ENCODE measurements at regions not wholly inside any gene's neighbourhood (a gene's known extent, or its start where the extent isn't known, plus 50 kb on each side); places are given as distances from the start of the nearest gene placed in this dataset.
"Not testable (repeated sequence)": the region's sequence is repeated elsewhere in the genome, so short reads cannot be mapped to it uniquely, and the experiment has no call there.

GRCh38 chr16:26598061-26598460 is 468.7 kb upstream of the C16orf82 start:
- Histone ChIP-seq H3K9me3 (ENCODE audit: control insufficient read depth, low read depth, low read length) (no peaks in the 10 kb centered on the region), H3K4me1 (ENCODE audit: control insufficient read depth, low read depth, low read length) (peaks cover 22% of the 10 kb centered on the region), H3K27ac (ENCODE audit: low read length) (no peak overlapping the region), H3K9ac (ENCODE audit: low read length) (no peak overlapping the region), H3K36me3 (ENCODE audit: control insufficient read depth, low read depth, low read length) (no peaks in the 10 kb centered on the region), H3K27me3 (ENCODE audit: control insufficient read depth, insufficient read depth, low read length) (no peaks in the 10 kb centered on the region), H3K4me3 (ENCODE audit: low read length) (no peak overlapping the region)

- H3K4me3 ChIP-seq (ENCODE audit: low read length): peak overlapping the region; percentile 33
- no peaks in the 10 kb centered on the region for H3K9me3 ChIP-seq (ENCODE audit: control insufficient read depth, low read depth, low read length)
- no peaks in the 10 kb centered on the region for H3K27me3 ChIP-seq (ENCODE audit: control insufficient read depth, insufficient read depth, low read length)
- H3K27ac ChIP-seq (ENCODE audit: low read length): peak overlapping the region; percentile 21
- H3K36me3 ChIP-seq (ENCODE audit: control insufficient read depth, low read depth, low read length): no peaks in the 10 kb centered on the region
- H3K9ac ChIP-seq (ENCODE audit: low read length): no peak overlapping the region
- peaks cover 22% of the 10 kb centered on the region for H3K4me1 ChIP-seq (ENCODE audit: control insufficient read depth, low read depth, low read length)
Measured at GRCh38 chr16:26598998-26599784, 467.5 kb upstream of the C16orf82 start.

GRCh38 chr16:26599785-26600104 is 467.0 kb upstream of the C16orf82 start:
- Histone ChIP-seq H3K9ac (ENCODE audit: low read length) (no peak overlapping the region), H3K36me3 (ENCODE audit: control insufficient read depth, low read depth, low read length) (no peaks in the 10 kb centered on the region), H3K9me3 (ENCODE audit: control insufficient read depth, low read depth, low read length) (no peaks in the 10 kb centered on the region), H3K4me3 (ENCODE audit: low read length) (no peak overlapping the region), H3K27me3 (ENCODE audit: control insufficient read depth, insufficient read depth, low read length) (no peaks in the 10 kb centered on the region), H3K4me1 (ENCODE audit: control insufficient read depth, low read depth, low read length) (peaks cover 22% of the 10 kb centered on the region), H3K27ac (ENCODE audit: low read length) (no peak overlapping the region)

- peaks cover 22% of the 10 kb centered on the region for H3K4me1 ChIP-seq (ENCODE audit: control insufficient read depth, low read depth, low read length)
- H3K4me3 ChIP-seq (ENCODE audit: low read length): no peak overlapping the region
- H3K27ac ChIP-seq (ENCODE audit: low read length): no peak overlapping the region
- no peaks in the 10 kb centered on the region for H3K36me3 ChIP-seq (ENCODE audit: control insufficient read depth, low read depth, low read length)
- no peaks in the 10 kb centered on the region for H3K9me3 ChIP-seq (ENCODE audit: control insufficient read depth, low read depth, low read length)
- H3K27me3 ChIP-seq (ENCODE audit: control insufficient read depth, insufficient read depth, low read length): no peaks in the 10 kb centered on the region
- no peak overlapping the region for H3K9ac ChIP-seq (ENCODE audit: low read length)
Measured at GRCh38 chr16:26601335-26601734, 465.4 kb upstream of the C16orf82 start.

- H3K27me3 ChIP-seq (ENCODE audit: control insufficient read depth, insufficient read depth, low read length): no peaks in the 10 kb centered on the region
- H3K9me3 ChIP-seq (ENCODE audit: control insufficient read depth, low read depth, low read length): no peaks in the 10 kb centered on the region
- H3K27ac ChIP-seq (ENCODE audit: low read length): no peak overlapping the region
- H3K4me3 ChIP-seq (ENCODE audit: low read length): no peak overlapping the region
- H3K9ac ChIP-seq (ENCODE audit: low read length): no peak overlapping the region
- H3K36me3 ChIP-seq (ENCODE audit: control insufficient read depth, low read depth, low read length): no peaks in the 10 kb centered on the region
- no peaks in the 10 kb centered on the region for H3K4me1 ChIP-seq (ENCODE audit: control insufficient read depth, low read depth, low read length)
Measured at GRCh38 chr16:26605626-26606271, 461.0 kb upstream of the C16orf82 start.

GRCh38 chr16:26606381-26607150 is 460.2 kb upstream of the C16orf82 start:
- no peak overlapping the region for H3K4me3 ChIP-seq (ENCODE audit: low read length)
- no peaks in the 10 kb centered on the region for H3K4me1 ChIP-seq (ENCODE audit: control insufficient read depth, low read depth, low read length)
- no peaks in the 10 kb centered on the region for H3K9me3 ChIP-seq (ENCODE audit: control insufficient read depth, low read depth, low read length)
- no peak overlapping the region for H3K9ac ChIP-seq (ENCODE audit: low read length)
- no peaks in the 10 kb centered on the region for H3K27me3 ChIP-seq (ENCODE audit: control insufficient read depth, insufficient read depth, low read length)
- no peak overlapping the region for H3K27ac ChIP-seq (ENCODE audit: low read length)
- no peaks in the 10 kb centered on the region for H3K36me3 ChIP-seq (ENCODE audit: control insufficient read depth, low read depth, low read length)

GRCh38 chr16:26614237-26614841 is 452.4 kb upstream of the C16orf82 start:
- no peaks in the 10 kb centered on the region for H3K27me3 ChIP-seq (ENCODE audit: control insufficient read depth, insufficient read depth, low read length)
- no peaks in the 10 kb centered on the region for H3K36me3 ChIP-seq (ENCODE audit: control insufficient read depth, low read depth, low read length)
- H3K27ac ChIP-seq (ENCODE audit: low read length): no peak overlapping the region
- H3K4me3 ChIP-seq (ENCODE audit: low read length): no peak overlapping the region
- no peaks in the 10 kb centered on the region for H3K4me1 ChIP-seq (ENCODE audit: control insufficient read depth, low read depth, low read length)
- H3K9ac ChIP-seq (ENCODE audit: low read length): no peak overlapping the region
- H3K9me3 ChIP-seq (ENCODE audit: control insufficient read depth, low read depth, low read length): no peaks in the 10 kb centered on the region

- no peaks in the 10 kb centered on the region for H3K27me3 ChIP-seq (ENCODE audit: control insufficient read depth, insufficient read depth, low read length)
- no peaks in the 10 kb centered on the region for H3K4me1 ChIP-seq (ENCODE audit: control insufficient read depth, low read depth, low read length)
- H3K27ac ChIP-seq (ENCODE audit: low read length): no peak overlapping the region
- H3K9me3 ChIP-seq (ENCODE audit: control insufficient read depth, low read depth, low read length): peaks cover 2% of the 10 kb centered on the region
- no peak overlapping the region for H3K4me3 ChIP-seq (ENCODE audit: low read length)
- H3K9ac ChIP-seq (ENCODE audit: low read length): no peak overlapping the region
- no peaks in the 10 kb centered on the region for H3K36me3 ChIP-seq (ENCODE audit: control insufficient read depth, low read depth, low read length)
Measured at GRCh38 chr16:26623442-26623841, 443.3 kb upstream of the C16orf82 start.

- Histone ChIP-seq H3K4me3 (ENCODE audit: low read length) (no peak overlapping the region), H3K4me1 (ENCODE audit: control insufficient read depth, low read depth, low read length) (no peaks in the 10 kb centered on the region), H3K9me3 (ENCODE audit: control insufficient read depth, low read depth, low read length) (peaks cover 8% of the 10 kb centered on the region), H3K27ac (ENCODE audit: low read length) (no peak overlapping the region), H3K27me3 (ENCODE audit: control insufficient read depth, insufficient read depth, low read length) (no peaks in the 10 kb centered on the region), H3K36me3 (ENCODE audit: control insufficient read depth, low read depth, low read length) (no peaks in the 10 kb centered on the region), H3K9ac (ENCODE audit: low read length) (no peak overlapping the region)
Measured at GRCh38 chr16:26627958-26628357, 438.8 kb upstream of the C16orf82 start.

- not testable (repeated sequence) for H3K27me3 ChIP-seq (ENCODE audit: control insufficient read depth, insufficient read depth, low read length); H3K27ac ChIP-seq (ENCODE audit: low read length); H3K9ac ChIP-seq (ENCODE audit: low read length); H3K9me3 ChIP-seq (ENCODE audit: control insufficient read depth, low read depth, low read length); H3K4me3 ChIP-seq (ENCODE audit: low read length); H3K36me3 ChIP-seq (ENCODE audit: control insufficient read depth, low read depth, low read length); H3K4me1 ChIP-seq (ENCODE audit: control insufficient read depth, low read depth, low read length)
Measured at GRCh38 chr16:26631365-26631764, 435.4 kb upstream of the C16orf82 start.

- Histone ChIP-seq H3K36me3 (ENCODE audit: control insufficient read depth, low read depth, low read length) (no peaks in the 10 kb centered on the region), H3K9ac (ENCODE audit: low read length) (no peak overlapping the region), H3K4me3 (ENCODE audit: low read length) (no peak overlapping the region), H3K27me3 (ENCODE audit: control insufficient read depth, insufficient read depth, low read length) (no peaks in the 10 kb centered on the region), H3K4me1 (ENCODE audit: control insufficient read depth, low read depth, low read length) (peaks cover 5% of the 10 kb centered on the region), H3K27ac (ENCODE audit: low read length) (no peak overlapping the region), H3K9me3 (ENCODE audit: control insufficient read depth, low read depth, low read length) (no peaks in the 10 kb centered on the region)
Measured at GRCh38 chr16:26642047-26642664, 424.6 kb upstream of the C16orf82 start.
